HG03442 (cell line): ENCODE measurements at regions not wholly inside any gene's neighbourhood (a gene's known extent, or its start where the extent isn't known, plus 50 kb on each side); places are given as distances from the start of the nearest gene placed in this dataset.
"Not testable (repeated sequence)": the region's sequence is repeated elsewhere in the genome, so short reads cannot be mapped to it uniquely, and the experiment has no call there.

ENCODE experiments used
- ATAC-seq: cut with Tn5 transposase; IDR thresholded peaks from one replicate; pipeline ENCODE4 v1.9.1; 2021; ENCODE audit warnings: mild to moderate bottlenecking, moderate library complexity; ENCODE audit not compliant: unreplicated experiment

- no peak for ATAC-seq
Measured at GRCh38 chr21:21996891-21997290, 998.7 kb downstream of the NCAM2 start.

GRCh38 chr21:21997390-21998333 lies 999.5 kb downstream of the NCAM2 start:
- no peak for ATAC-seq

- ATAC-seq = no peak
Measured at GRCh38 chr21:22019766-22020165, 1021.6 kb downstream of the NCAM2 start.

- no peak for ATAC-seq
Measured at GRCh38 chr21:22020221-22020620, 1022.0 kb downstream of the NCAM2 start.

- not testable (repeated sequence) for ATAC-seq
Measured at GRCh38 chr21:22023896-22024295, 1025.7 kb downstream of the NCAM2 start.

- ATAC-seq = no peak
Measured at GRCh38 chr21:22044431-22044830, 1046.2 kb downstream of the NCAM2 start.

GRCh38 chr21:22046576-22046975 lies 1048.4 kb downstream of the NCAM2 start:
- no peak for ATAC-seq

GRCh38 chr21:22056904-22057303 lies 1058.7 kb downstream of the NCAM2 start:
- ATAC-seq = no peak

- ATAC-seq = no peak
Measured at GRCh38 chr21:22062472-22063139, 1064.4 kb downstream of the NCAM2 start.

- no peak for ATAC-seq
Measured at GRCh38 chr21:22063140-22063539, 1064.9 kb downstream of the NCAM2 start.

GRCh38 chr21:22076471-22076870 lies 1078.3 kb downstream of the NCAM2 start:
- ATAC-seq = no peak

GRCh38 chr21:22083899-22084298 lies 1085.7 kb downstream of the NCAM2 start:
- no peak for ATAC-seq

- no peak for ATAC-seq
Measured at GRCh38 chr21:22096314-22096713, 1098.1 kb downstream of the NCAM2 start.

- ATAC-seq = no peak
Measured at GRCh38 chr21:22106720-22107410, 1108.7 kb downstream of the NCAM2 start.

- ATAC-seq = no peak
Measured at GRCh38 chr21:22115746-22116145, 1117.5 kb downstream of the NCAM2 start.

- no peak for ATAC-seq
Measured at GRCh38 chr21:22120616-22121266, 1122.5 kb downstream of the NCAM2 start.

GRCh38 chr21:22125581-22125980 lies 1127.4 kb downstream of the NCAM2 start:
- no peak for ATAC-seq

- ATAC-seq = no peak
Measured at GRCh38 chr21:22128671-22129070, 1130.5 kb downstream of the NCAM2 start.

- ATAC-seq = no peak
Measured at GRCh38 chr21:22132358-22133071, 1134.3 kb downstream of the NCAM2 start.

- no peak for ATAC-seq
Measured at GRCh38 chr21:22136740-22137139, 1138.5 kb downstream of the NCAM2 start.
